ENCODE measurements at regions not wholly inside any gene's neighbourhood (a gene's known extent, or its start where the extent isn't known, plus 50 kb on each side); places are given as distances from the start of the nearest gene placed in this dataset.

DNA sequence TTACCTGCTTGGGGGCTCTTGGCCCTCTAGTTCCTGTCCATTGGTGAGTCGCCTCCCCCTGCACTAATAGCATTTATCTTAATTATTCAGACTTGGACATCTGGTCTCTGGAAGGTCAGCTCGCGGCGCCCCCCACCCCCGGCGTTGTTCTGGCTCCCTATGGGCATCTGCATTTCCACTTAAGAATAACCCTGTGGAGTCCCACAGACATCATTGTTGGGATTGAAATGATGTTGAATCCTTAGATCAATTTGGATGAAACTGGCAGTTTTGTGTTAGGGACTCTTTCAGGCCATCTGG lies 313.8 kb upstream of the HS6ST1 start:
- no peak for DNase-seq (ENCODE audit: low read depth)

DNA sequence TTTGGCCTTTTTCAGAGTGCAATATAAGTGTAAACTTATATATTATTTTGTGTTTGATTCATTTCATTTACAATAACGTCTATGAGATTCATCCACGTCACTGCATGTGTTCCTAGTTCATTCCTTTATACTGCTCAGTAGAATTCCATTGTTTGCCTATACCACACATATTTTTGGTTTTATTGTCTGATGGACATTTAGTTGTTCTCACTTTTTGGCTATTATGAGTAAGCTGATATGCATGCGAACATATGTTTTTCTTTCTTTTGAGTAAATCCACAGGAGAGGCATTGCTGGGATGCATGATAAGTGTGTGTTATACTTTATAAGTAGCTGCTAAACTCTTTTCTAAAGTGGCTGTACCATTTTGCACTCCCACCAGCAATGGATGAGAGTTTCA lies 314.8 kb upstream of the HS6ST1 start:
- peak; percentile 77 for DNase-seq (ENCODE audit: low read depth)

DNA sequence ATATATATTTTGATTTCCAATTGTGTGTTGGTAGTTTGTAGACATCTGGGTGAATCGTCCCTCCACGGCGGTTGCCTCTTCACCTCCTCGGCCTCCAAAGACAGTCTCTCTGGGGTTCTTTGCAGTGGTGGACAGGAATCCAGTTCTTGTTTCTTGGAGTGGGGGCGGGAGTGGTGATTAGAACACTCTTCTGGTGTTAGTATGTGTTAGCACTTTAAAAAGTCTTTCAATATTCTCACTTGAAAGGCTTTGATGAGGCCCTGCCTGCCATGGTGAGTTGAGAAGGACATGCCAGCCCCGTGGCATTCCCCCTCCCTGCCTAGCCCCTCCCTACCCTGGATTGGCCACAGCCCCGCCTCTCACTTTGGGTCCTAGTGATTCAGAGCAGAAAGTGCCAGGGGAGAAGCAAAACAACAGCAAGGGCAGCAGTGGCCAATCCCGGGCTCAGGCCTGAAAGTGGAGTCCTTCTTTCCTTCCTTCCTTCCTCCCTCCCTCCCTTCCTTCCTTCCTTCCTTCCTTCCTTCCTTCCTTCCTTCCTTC lies 316.8 kb upstream of the HS6ST1 start:
- peak; percentile 15 for DNase-seq (ENCODE audit: low read depth)

DNA sequence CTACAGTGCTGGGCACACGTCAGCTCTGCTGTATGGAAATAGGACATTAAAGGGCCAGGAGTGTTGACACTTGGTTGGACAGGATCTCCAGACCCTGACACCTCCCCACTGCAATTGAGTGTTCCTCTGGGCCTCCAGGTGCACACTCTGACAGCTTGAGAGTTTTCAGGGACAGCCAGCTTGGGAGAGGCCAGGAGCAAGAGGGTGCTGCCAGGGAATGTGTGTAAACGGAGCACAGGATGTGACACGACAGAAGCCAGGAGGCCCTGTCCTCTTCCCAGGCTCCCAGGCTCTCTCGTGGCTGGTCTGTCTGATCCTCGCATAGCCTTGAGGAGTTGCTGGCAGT lies 318.1 kb upstream of the HS6ST1 start:
- peak; percentile 10 for DNase-seq (ENCODE audit: low read depth)

DNA sequence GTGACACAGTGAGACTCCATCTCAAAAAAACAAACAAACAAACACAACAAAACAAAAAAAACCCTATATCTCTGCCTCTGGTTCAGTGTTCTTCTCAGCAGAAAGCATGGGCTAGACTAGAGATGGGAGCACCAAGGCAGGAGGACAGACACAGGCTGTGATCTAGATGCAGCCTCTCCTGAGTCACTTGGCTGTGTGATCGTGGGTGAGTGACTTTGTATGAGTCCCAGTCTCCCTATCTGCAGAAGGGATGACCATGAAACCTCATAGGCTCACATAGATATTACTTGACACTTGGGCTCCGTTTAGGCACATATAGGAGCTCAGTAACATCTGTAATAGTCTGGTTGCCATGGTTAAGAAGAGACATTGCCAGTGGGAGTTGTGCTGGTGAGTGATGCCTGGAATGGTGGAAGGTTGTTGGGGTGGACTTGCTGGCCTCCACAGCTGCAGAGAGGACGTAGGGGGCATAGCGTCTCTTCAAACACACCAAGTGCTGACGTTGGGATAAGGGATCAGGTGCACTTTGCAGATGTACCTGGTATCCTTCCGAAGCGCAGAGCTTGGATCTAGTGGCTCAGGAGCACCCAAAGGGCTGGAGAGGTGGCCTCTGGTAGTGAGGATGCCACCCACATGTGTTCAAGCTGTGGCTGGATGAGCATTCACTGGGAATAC lies 318.9 kb upstream of the HS6ST1 start:
- DNase-seq (ENCODE audit: low read depth): no peak

DNA sequence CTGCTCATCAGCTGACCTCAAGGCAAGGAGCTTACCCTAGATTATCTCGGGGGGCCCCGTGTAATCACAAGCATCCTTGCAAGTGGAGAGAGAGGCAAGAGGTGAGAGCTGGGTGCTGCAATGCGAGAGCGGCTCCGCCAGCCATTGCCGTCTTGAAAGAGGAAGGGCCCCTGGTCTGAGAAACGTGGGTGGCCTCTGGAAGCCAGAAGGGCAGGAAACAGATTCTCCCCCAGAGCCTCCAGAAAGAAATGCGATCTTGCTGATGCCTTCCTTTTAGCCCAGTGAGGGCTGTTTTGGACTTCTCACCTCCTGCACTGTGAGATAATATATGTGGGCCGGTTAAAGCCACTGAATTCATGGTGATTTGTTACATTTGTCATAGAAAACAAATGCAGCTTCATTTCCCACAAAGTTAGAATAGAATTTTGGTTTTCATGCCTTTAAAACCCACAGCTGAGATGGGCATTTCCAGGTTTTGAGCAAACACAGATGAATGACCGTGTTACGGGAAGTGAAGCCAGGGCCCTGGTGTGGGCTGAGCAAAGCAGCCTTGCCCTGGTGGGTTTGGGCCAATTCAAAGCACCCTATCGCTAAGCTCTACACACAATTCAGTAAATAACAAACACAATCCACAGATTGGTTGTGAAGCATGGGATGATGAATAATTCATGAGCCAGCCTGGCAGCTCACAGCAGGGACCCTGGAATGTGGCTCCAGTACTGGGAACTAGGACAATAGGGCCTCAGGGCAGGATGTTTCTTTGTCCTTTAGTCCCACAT lies 319.9 kb upstream of the HS6ST1 start:
- peak; percentile 81 for DNase-seq (ENCODE audit: low read depth)

DNA sequence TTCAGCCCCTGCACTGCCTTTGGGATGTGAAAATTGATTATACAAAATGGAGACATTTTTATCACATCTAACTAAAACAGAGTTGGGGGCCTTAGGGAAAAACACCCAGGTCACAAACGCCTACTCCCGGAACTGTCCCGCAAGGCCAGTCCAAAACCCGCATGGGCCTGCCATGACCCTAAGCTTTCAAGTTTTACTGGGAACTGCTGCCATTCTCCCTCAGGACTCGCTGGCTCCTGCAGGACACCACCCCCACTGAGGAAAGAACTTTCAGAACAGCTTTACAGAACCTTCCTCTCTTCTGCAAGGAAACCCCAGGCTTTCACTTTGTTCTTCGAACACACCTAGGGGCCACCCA lies 320.4 kb upstream of the HS6ST1 start:
- DNase-seq (ENCODE audit: low read depth): no peak

DNA sequence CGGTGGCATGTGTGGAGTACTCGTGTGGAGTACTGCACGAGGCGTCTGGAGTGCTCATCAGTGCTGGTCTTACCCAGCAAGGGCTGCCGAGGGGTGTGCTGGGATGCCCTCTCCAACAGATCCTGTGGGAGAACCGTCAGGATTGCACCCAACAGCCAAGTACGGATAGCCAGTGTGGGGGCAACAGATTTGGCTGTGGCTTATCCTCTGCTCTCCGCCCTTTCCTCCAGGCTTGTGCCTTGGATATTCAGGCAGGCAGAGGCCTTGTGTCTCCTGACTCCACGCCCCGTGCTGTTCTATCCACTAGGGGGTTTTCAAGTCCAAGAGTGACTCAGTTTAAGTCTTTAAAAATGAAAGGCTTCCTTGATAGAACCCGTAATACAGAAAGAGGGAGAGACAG lies 321.0 kb upstream of the HS6ST1 start:
- no peak for DNase-seq (ENCODE audit: low read depth)

DNA sequence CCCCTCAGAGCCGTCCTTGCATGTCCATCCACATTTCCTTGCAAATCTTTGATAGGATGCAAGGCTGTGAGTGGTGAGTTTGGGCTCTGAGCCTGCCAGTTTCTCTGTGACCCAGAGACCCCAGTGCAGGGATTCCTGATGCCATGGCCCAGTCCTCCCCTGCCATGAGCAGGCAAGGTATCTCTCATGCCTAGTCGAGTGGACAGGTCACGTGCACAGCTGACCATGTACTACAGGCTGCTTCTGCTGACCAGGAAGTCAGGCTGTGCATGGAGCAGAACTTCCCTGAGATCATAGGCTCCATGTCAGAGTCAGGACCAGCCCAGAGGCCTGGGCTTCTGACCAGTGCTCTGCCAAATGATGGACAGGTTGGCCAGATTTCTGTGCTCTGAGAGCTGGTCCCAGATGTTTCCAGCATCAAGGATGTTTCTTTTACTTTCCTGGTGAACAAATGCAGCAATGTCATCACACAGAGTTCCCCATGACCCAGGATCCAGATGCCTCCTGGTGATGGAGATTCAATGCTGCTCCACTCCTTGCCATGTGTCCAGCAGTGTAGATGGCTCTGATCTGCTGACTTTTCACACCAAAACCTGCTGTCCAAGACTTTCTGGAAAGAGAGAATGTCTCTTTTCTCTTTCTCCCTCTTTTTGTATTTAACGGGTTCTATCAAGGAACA lies 321.6 kb upstream of the HS6ST1 start:
- peak; percentile 30 for DNase-seq (ENCODE audit: low read depth)

DNA sequence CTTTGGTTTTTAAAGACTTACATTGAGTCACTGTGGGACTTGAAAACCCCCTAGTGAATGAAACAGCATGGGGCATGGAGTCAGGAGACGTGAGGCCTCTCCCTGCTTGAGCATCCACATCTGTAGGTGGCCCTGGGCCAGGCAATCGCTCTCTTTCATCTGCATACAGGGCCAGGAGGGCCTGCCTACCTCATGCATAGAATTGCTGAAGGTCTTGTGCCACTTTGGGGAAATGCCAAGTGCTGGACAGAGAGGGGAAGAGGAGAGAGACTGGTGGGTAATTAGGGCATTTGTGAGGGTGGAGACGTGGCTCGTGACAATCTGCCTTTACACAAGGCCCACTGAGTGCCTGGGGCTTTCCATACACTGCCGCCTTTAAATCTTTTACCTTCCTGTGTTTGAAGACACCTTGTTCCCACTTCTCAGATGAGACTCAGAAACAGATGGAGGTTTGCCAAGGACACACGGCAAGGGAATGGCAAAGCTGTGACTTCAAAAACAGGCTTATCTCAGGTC lies 322.2 kb upstream of the HS6ST1 start:
- no peak for DNase-seq (ENCODE audit: low read depth)

DNA sequence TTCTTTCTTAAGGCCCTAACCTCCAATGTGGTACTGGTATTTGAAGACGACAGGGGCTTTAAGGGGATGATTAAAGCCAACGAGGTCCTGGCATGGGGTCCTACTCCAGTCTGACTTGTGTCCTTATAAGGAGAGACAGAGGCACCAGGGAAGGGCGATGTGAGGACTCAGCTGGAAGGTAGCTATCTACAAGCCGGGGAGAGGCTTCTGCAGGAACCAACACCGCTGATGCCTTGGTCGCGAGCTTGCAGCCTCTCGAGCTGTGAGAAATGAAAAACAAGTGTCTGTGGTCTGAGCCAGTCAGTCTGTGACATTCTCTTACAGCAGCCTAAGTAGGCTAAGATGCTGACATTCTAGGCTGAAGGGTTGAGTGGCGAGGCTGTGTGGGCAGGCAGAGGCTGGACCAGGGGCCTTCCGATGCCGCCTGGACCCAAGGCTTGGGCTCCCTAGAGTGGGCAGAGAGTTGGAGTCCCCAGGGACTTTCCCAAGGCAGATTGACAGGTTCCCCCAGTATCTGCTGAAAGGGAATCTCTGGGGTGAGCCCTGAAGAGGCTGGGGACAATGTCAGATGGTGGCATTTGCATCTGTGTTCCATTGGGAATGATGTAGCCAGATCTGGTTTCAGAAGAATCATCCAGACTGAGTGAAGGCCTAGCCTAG lies 322.9 kb upstream of the HS6ST1 start:
- DNase-seq (ENCODE audit: low read depth): no peak

DNA sequence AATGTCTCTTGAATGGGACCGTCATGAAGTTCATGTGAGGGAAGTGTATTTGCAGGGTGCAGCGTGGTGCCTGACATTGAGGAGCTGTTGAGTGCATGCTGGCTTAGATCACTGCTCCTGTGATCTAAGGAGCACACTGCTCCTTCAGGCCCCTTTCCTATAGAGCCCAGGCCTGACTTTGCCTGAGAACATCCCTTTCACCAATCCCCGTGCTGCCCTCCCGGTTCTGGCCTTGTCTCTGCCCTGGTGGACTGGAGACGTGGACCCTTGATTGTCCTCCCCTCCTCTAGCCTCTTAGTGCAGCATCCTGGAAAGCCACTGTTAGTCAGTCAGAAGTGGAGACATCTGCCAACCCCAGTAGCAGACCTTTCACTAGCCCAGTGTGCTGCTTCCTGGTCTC lies 323.6 kb upstream of the HS6ST1 start:
- DNase-seq (ENCODE audit: low read depth): no peak

DNA sequence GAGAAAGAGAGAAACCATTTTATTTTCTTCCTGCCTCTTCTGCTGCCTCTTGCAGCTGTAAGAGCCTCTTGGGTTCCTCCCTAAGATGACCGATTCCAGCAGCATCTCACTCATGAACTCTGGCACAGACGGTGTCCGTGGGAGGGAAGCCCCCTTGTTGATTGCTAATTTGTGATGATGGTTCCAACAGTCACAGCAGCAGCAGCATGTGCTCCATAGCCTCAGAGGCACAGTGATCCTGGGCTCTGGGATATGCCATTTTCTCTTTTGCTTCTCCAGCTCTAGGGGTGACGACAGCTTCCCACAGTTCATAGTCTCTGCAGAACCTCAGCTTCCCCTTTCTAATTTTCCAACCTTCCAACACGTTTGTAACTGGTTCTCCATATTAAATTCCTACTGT lies 324.2 kb upstream of the HS6ST1 start:
- DNase-seq (ENCODE audit: low read depth): no peak

DNA sequence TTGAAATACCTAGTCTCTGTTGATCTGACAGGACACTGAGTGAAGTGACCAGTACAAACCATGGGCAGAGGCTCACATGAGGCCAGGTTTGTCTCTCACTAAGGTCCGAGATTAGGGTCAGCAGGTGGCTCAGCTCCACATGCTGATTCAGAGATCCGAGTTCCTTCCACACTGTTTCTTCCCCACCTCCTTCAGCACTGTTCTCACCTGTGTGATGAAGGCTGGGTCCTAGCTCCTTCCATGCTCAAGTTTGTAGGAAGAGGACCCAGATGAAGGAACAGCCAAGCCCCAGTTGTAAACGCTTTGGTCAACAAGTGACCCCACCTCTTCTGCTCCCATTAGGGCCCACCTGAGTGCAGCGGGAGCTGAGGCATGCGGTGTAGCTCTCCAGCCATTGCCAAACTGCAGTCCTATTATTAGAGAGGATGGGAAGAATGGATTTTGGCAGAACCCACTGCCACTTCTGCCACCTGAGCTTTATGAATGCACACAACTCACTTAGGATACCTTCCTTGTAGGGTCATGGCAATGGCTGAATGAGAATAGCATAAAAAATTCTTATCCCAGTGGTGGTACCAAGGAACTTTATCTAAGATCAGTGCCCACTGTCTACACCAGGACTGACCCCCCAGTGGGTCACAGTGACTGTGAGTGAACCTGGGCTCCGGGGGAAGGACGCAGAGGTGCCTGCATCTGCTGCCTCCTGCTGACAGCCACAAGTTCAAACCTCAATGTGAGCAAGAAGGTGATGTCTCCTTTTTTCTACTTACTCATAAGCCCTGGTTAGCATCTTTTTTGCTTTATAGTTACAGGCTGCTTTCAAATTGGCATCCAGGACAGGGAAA lies 324.8 kb upstream of the HS6ST1 start:
- DNase-seq (ENCODE audit: low read depth): no peak

DNA sequence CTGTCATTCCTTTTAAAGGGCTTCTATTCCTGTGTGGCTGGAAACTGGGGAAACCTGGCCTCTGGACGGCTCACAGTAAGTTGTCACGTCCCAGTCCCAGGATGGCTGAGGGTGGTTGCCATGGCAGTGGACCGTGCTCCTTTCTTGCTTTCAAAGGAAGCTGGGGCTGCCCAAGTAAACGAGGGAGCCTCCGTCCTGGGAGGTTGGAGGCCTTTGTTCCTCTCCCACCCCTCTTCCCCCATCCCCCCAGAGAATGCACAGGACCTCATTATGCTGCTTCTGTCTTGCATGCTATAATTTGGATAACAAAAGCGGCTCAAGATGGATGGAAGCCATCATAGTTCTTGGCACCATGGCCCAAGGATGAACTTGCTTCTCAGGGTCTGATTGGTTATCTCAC lies 325.5 kb upstream of the HS6ST1 start:
- DNase-seq (ENCODE audit: low read depth): no peak

DNA sequence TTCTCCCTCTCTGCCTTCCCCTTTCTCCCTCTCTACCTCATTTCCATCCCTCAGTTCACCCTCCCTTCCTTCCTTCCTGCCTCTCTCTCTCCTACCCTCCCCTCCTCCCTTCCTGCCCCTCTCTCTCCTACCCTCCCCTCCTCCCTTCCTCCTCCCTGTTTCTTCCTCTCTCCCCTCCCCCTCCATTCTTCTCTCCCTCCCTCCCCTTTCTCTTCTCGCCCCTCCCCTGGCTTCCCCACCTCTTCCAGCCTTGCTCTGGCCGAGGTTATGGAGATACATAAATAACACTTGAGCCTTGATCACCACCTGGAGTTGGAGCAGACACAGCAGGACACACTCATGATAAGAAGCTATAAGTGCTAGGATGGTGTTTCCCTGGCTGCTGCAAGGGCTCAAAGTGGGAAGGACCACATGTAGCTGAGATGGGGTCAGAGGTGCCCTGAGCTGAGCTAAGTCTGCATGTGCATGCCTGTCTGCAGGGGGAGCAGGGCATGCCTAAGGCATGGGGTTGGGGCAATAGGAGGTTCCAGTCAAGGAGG lies 326.1 kb upstream of the HS6ST1 start:
- DNase-seq (ENCODE audit: low read depth): peak; percentile 9

DNA sequence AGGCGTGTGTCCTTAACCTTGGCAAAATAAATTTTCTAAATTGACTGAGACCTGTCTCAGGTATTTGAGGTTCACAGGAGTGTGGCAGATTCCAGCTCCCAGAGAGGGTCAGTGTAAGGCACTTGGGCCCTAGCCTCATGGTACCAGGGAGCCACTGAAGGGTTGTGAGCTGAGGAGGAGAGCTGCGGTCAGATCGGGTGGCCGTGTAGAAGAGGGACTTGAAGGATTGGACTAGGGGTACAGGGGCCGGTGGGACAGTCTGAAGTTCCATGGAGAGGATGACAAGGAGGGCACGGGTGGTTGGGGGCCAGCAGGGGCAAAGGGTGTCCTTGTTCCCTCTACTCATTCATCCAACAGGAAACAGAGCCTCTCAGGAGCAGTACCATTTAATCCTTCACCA lies 327.0 kb upstream of the HS6ST1 start:
- no peak for DNase-seq (ENCODE audit: low read depth)

DNA sequence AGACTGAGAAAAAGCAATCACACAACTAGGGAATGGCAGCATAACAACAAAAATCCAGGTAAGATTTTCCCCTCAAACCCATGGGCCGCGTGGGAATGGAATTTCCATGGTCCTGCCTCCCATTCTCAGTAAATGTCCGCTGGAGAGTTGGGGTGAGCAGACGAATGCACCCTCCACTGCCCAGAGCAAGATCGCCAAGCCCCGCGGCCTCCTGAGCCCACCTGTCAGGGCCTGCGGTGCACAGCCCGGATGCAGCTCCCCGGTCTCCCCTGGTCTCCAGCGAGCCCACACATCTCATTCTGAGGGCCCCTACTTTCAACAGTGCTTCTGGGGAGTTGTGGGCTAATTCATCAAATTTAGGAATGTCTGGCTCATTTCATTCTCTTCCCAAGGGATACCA lies 327.4 kb upstream of the HS6ST1 start:
- DNase-seq (ENCODE audit: low read depth): no peak

DNA sequence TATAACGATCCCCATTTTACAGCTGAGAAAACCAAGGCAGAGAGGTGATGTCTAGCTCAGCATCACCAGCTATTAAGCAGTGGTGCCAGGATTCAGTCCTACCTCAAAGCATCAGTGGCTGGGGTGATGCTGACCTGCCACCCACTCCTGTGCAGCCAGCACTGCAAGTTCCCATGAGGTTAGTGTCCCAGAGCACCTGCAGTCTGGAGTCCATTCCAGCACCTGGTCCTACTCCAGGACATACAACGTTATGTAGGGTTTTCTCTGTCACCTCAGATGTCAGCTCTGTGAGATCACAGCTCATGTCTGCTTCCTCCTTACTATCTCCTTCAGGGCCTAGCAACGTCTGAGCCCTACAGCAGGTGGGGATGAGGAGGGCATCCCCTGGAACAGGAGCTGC lies 328.0 kb upstream of the HS6ST1 start:
- no peak for DNase-seq (ENCODE audit: low read depth)

DNA sequence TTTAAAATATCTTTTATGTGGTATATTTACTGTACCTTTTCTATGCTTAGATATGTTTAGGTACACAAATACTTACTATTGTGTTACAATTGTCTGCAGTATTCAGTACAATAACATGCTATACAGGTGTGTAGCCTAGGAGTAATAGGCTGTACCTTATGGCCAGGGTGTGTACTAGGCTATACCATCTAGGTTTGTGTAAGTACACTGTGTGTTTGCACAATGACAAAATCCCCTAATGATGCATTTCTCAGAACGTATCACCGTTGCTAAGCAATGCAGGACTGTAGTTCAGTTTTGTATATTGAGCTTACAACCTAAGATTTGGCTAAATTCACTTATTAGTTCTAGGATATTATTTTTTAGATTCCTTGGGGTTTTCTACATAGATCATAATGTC lies 332.3 kb upstream of the HS6ST1 start:
- no peak for DNase-seq (ENCODE audit: low read depth)

DNA sequence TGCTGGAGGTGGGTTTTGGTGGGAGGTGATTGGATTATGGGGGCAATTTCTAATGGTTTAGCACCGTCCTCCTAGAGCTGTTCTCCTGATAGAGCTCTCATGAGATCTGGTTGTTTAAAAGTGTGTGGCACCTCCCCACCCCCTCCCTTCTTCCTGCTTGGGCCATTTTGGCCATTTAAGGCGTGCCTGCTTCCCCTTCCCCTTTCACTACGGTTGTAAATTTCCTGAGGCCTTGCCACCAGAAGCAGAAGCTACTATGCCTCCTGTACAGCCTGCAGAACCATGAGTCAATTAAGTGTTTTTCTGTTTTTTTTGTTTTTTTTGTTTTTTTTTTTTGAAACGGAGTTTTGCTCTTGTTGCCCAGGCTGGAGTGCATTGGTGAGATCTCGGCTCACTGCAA lies 335.7 kb upstream of the HS6ST1 start:
- DNase-seq (ENCODE audit: low read depth): no peak

DNA sequence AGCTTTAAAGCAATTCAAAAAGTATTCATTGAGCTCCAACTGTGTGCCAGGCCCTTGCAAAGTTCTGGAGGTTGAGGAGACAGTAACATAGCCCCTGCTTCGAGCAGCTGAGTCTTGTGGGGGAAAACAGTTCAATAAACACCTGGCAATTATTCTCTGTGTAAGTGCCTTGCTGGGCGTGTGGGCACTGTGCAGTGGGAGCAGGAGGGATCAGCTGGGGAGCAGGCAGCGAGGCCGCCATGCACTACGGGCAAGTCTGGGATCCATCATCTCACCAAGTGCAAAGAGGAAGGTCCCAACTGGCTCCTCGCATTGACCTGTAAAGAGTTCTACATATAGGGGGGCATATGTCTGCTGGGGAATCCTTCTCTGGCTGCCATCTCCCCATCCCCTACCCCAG lies 342.2 kb upstream of the HS6ST1 start:
- DNase-seq (ENCODE audit: low read depth): no peak
